ENCODE measurements at regions not wholly inside any gene's neighbourhood (a gene's known extent, or its start where the extent isn't known, plus 50 kb on each side); places are given as distances from the start of the nearest gene placed in this dataset.

GRCh38 chr4:57672846-57673433 lies 562.8 kb upstream of the IGFBP7 start:
- no peak for DNase-seq (ENCODE audit: low read depth, low spot score)
- Histone ChIP-seq H3K36me3 (ENCODE audit: control insufficient read depth, insufficient read depth, low read length) (no peaks in the 10 kb centered on the region), H3K9me3 (ENCODE audit: control insufficient read depth, insufficient read depth, low read depth, low read length) (no peaks in the 10 kb centered on the region), H3K27me3 (ENCODE audit: control insufficient read depth, insufficient read depth, low read length) (no peaks in the 10 kb centered on the region), H3K27ac (ENCODE audit: low read length) (no peak overlapping the region), H3K4me3 (ENCODE audit: low read depth in 2 of 2, low read length in 2 of 2) (no peak overlapping the region), H3K4me1 (ENCODE audit: control insufficient read depth, insufficient read depth, low read length) (no peaks in the 10 kb centered on the region)
- intact Hi-C loops (cut with micrococcal nuclease; ENCODE audit: unreplicated experiment): no loop called here
- ATAC-seq: no peak
- ChIA-PET POLR2A (interaction anchor here (0.6 kb wide), 1 partner anchor 91 kb away, joined by 3 read pairs; no protein-coding TSS in a partner anchor), CTCF (no interaction called here)
- TF ChIP-seq, protein P1, sequence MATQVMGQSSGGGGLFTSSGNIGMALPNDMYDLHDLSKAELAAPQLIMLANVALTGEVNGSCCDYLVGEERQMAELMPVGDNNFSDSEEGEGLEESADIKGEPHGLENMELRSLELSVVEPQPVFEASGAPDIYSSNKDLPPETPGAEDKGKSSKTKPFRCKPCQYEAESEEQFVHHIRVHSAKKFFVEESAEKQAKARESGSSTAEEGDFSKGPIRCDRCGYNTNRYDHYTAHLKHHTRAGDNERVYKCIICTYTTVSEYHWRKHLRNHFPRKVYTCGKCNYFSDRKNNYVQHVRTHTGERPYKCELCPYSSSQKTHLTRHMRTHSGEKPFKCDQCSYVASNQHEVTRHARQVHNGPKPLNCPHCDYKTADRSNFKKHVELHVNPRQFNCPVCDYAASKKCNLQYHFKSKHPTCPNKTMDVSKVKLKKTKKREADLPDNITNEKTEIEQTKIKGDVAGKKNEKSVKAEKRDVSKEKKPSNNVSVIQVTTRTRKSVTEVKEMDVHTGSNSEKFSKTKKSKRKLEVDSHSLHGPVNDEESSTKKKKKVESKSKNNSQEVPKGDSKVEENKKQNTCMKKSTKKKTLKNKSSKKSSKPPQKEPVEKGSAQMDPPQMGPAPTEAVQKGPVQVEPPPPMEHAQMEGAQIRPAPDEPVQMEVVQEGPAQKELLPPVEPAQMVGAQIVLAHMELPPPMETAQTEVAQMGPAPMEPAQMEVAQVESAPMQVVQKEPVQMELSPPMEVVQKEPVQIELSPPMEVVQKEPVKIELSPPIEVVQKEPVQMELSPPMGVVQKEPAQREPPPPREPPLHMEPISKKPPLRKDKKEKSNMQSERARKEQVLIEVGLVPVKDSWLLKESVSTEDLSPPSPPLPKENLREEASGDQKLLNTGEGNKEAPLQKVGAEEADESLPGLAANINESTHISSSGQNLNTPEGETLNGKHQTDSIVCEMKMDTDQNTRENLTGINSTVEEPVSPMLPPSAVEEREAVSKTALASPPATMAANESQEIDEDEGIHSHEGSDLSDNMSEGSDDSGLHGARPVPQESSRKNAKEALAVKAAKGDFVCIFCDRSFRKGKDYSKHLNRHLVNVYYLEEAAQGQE (IDR thresholded peaks at IDR 0.05; ENCODE audit: insufficient read depth in 1 of 2, low read depth in 2 of 2, low read length in 1 of 2): no peak
- TF ChIP-seq CTCF (IDR thresholded peaks at IDR 0.05): no peak
- no peak for TF ChIP-seq POLR2AphosphoS5 (IDR thresholded peaks at IDR 0.05; ENCODE audit: low read depth, low read length)
- no peak for TF ChIP-seq TCF7L2 (IDR thresholded peaks at IDR 0.05; ENCODE audit: low read depth, low read length)
- TF ChIP-seq SIN3A (IDR thresholded peaks at IDR 0.05; ENCODE audit: borderline replicate concordance, insufficient read depth, low read depth, low read length): no peak
- no TSS peak for BruUV-seq (replicated peaks)
- in situ Hi-C loops (cut with HindIII; ENCODE audit: low pct_unique_long_range_greater_than_20kb, low sequenced_read_pairs): no loop called here

DNA sequence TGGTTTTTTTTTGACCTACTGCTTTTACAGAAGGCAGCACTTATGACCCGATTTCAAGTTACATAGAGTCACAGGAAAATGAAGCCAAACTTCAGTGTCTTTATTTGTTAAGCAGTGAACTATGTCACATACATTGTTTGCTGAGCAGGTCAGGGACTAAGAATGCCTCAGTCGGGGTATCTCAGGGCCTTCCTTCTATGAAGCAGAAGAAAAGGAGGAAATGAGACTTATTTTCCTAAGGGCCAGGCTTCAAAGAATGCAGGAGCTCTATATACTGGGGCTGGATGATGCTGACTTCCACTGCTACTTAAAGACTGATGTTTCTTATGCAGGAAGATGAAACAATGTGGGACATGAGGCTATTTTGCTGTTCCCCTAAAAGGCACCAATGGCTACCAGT lies 558.4 kb upstream of the IGFBP7 start:
- H3K27me3 ChIP-seq (ENCODE audit: control insufficient read depth, insufficient read depth, low read length): no peaks in the 10 kb centered on the region
- in situ Hi-C loops (cut with HindIII; ENCODE audit: low pct_unique_long_range_greater_than_20kb, low sequenced_read_pairs): no loop called here
- no peaks in the 10 kb centered on the region for H3K4me1 ChIP-seq (ENCODE audit: control insufficient read depth, insufficient read depth, low read length)
- H3K27ac ChIP-seq (ENCODE audit: low read length): no peak overlapping the region
- no peaks in the 10 kb centered on the region for H3K36me3 ChIP-seq (ENCODE audit: control insufficient read depth, insufficient read depth, low read length)
- no TSS peak for BruUV-seq (replicated peaks)
- no peaks in the 10 kb centered on the region for H3K9me3 ChIP-seq (ENCODE audit: control insufficient read depth, insufficient read depth, low read depth, low read length)
- TF ChIP-seq, protein P1 (IDR thresholded peaks at IDR 0.05; ENCODE audit: insufficient read depth in 1 of 2, low read depth in 2 of 2, low read length in 1 of 2): no peak
- TF ChIP-seq POLR2AphosphoS5 (IDR thresholded peaks at IDR 0.05; ENCODE audit: low read depth, low read length) (no peak), TCF7L2 (IDR thresholded peaks at IDR 0.05; ENCODE audit: low read depth, low read length) (no peak), SIN3A (IDR thresholded peaks at IDR 0.05; ENCODE audit: borderline replicate concordance, insufficient read depth, low read depth, low read length) (no peak), CTCF (IDR thresholded peaks at IDR 0.05) (no peak)
- DNase-seq (ENCODE audit: low read depth, low spot score) (no peak), ATAC-seq (no peak)
- ChIA-PET POLR2A (no interaction called here), CTCF (interaction anchor here (0.7 kb wide), 1 partner anchor 469 kb away, joined by 4 read pairs; no protein-coding TSS in a partner anchor)
- intact Hi-C loops (cut with micrococcal nuclease; ENCODE audit: unreplicated experiment): no loop called here
- H3K4me3 ChIP-seq (ENCODE audit: low read depth in 2 of 2, low read length in 2 of 2): no peak overlapping the region
